Hepatocyte (in vitro differentiated cells): ENCODE measurements at regions not wholly inside any gene's neighbourhood (a gene's known extent, or its start where the extent isn't known, plus 50 kb on each side); places are given as distances from the start of the nearest gene placed in this dataset.

ENCODE experiments used
- EZH2 ChIP-seq: fragments of 200-600 bp; sonication (generic); IDR thresholded peaks from 2 replicates; pipeline ENCODE4 v1.6.1; 2016; ENCODE audit warnings: antibody characterized with exemption, mild to moderate bottlenecking, borderline replicate concordance
- EZH2phosphoT487 ChIP-seq: fragments of 200-600 bp; sonication (generic); IDR thresholded peaks from one replicate; pipeline ENCODE4 v1.6.1; 2018; ENCODE audit warnings: antibody characterized with exemption, mild to moderate bottlenecking, low read depth, moderate library complexity; ENCODE audit not compliant: unreplicated experiment, severe bottlenecking
- TF ChIP-seq, protein P1 (sequence below): fragments of 200-600 bp; sonication (generic); IDR thresholded peaks from 2 replicates; pipeline ENCODE4 v1.5.1; 2016; ENCODE audit warnings: antibody characterized with exemption, mild to moderate bottlenecking; ENCODE audit not compliant: poor library complexity

DNA sequence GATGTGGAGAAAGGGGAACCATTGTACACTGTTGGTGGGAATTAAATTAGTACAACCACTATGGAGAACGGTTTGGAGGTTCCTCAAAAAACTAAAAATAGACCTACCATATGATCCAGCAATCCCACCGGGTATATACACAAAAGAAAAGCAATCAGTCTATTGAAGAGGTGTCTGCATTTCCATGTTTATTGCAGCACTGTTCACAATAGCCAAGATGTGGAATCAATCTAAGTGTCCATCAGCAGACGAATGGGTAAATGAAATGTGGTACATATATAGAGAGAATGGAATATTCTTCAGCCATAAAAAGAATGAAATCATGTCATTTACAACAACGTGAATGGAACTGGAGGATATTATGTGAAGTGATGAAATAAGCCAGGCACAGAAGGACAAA lies 208.1 kb downstream of the TRIML1 start:
- TF ChIP-seq, protein P1, sequence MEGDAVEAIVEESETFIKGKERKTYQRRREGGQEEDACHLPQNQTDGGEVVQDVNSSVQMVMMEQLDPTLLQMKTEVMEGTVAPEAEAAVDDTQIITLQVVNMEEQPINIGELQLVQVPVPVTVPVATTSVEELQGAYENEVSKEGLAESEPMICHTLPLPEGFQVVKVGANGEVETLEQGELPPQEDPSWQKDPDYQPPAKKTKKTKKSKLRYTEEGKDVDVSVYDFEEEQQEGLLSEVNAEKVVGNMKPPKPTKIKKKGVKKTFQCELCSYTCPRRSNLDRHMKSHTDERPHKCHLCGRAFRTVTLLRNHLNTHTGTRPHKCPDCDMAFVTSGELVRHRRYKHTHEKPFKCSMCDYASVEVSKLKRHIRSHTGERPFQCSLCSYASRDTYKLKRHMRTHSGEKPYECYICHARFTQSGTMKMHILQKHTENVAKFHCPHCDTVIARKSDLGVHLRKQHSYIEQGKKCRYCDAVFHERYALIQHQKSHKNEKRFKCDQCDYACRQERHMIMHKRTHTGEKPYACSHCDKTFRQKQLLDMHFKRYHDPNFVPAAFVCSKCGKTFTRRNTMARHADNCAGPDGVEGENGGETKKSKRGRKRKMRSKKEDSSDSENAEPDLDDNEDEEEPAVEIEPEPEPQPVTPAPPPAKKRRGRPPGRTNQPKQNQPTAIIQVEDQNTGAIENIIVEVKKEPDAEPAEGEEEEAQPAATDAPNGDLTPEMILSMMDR: no peak
- no peak for TF ChIP-seq EZH2phosphoT487
- no peak for TF ChIP-seq EZH2
